Activated T-cell treated with anti-CD3 and anti-CD28 coated beads, Interleukin-2, amount 50 U/mL, for 1 hour (primary cell): ENCODE measurements at regions not wholly inside any gene's neighbourhood (a gene's known extent, or its start where the extent isn't known, plus 50 kb on each side); places are given as distances from the start of the nearest gene placed in this dataset.

Source experiments
- DNase-seq: peaks from one replicate; pipeline ENCODE4 v3.0.0-alpha.2; 2020

- DNase-seq: no peak
Measured at GRCh38 chr19:30222992-30223865, 149.0 kb upstream of the ZNF536 start.

GRCh38 chr19:30223866-30224688, 148.1 kb upstream of the ZNF536 start:
- DNase-seq: no peak

GRCh38 chr19:30224689-30225606, 147.2 kb upstream of the ZNF536 start:
- no peak for DNase-seq

GRCh38 chr19:30225676-30226463, 146.3 kb upstream of the ZNF536 start:
- no peak for DNase-seq

- DNase-seq: no peak
Measured at GRCh38 chr19:30226464-30227011, 145.6 kb upstream of the ZNF536 start.

- DNase-seq: no peak
Measured at GRCh38 chr19:30227012-30227621, 145.1 kb upstream of the ZNF536 start.

GRCh38 chr19:30227661-30228112, 144.5 kb upstream of the ZNF536 start:
- DNase-seq: no peak

GRCh38 chr19:30228113-30228834, 143.9 kb upstream of the ZNF536 start:
- no peak for DNase-seq

- no peak for DNase-seq
Measured at GRCh38 chr19:30228835-30229524, 143.2 kb upstream of the ZNF536 start.

GRCh38 chr19:30229525-30230174, 142.5 kb upstream of the ZNF536 start:
- no peak for DNase-seq

- DNase-seq: no peak
Measured at GRCh38 chr19:30231408-30232318, 140.5 kb upstream of the ZNF536 start.

GRCh38 chr19:30233375-30233774, 138.8 kb upstream of the ZNF536 start:
- no peak for DNase-seq

- no peak for DNase-seq
Measured at GRCh38 chr19:30235946-30236345, 136.2 kb upstream of the ZNF536 start.

- no peak for DNase-seq
Measured at GRCh38 chr19:30236587-30236986, 135.6 kb upstream of the ZNF536 start.

GRCh38 chr19:30237140-30237539, 135.0 kb upstream of the ZNF536 start:
- no peak for DNase-seq

GRCh38 chr19:30240904-30241695, 131.1 kb upstream of the ZNF536 start:
- no peak for DNase-seq

- no peak for DNase-seq
Measured at GRCh38 chr19:30244533-30244932, 127.7 kb upstream of the ZNF536 start.
